ENCODE measurements at regions not wholly inside any gene's neighbourhood (a gene's known extent, or its start where the extent isn't known, plus 50 kb on each side); places are given as distances from the start of the nearest gene placed in this dataset.
"Not testable (repeated sequence)": the region's sequence is repeated elsewhere in the genome, so short reads cannot be mapped to it uniquely, and the experiment has no call there.

DNA sequence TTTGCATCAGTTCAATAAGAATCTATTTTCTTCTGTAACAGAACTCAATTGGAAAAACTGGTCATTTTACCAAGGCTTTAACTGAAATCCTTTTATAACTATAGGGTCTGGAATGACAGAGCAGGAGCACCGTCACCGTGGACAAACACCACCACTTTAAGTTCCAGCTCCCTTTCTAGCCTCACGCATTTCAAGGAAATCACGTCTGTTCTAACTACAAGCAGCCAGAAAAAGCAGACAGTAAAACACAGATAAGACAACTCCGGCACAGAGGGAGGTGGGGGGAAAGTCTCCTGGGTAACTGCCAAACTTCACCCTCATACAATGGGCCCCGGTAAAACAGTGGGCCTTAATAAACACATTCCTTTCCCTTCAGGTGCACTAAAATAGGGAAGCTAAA lies 952.6 kb downstream of the STIM2 start:
- not testable (repeated sequence) for DNase-seq (ENCODE audit: extremely low read depth, low read depth, low spot score)

- DNase-seq (ENCODE audit: extremely low read depth, low read depth, low spot score), result not testable (repeated sequence)
Measured at GRCh38 chr4:27813699-27814425, 953.2 kb downstream of the STIM2 start.

- no peak for DNase-seq (ENCODE audit: extremely low read depth, low read depth, low spot score)
Measured at GRCh38 chr4:27819246-27819645, 958.6 kb downstream of the STIM2 start.

DNA sequence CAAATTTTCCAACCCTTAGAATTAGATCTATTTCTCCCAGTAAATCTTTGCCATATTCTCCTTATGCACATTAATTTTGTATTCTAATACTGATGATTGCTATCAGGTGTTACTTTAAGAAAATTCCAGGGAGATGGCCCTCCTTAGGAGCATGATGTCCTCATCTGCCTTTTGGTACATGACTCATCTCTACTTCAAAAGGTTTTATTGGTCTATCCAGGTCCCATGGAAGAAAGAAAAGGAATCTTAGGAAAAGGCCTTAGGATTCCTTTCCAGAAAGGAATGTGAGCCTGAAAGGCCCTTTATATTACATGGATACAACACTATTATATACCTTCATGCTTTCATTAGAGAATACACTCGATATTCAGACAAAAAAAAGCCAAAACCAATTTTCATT lies 968.2 kb downstream of the STIM2 start:
- no peak for DNase-seq (ENCODE audit: extremely low read depth, low read depth, low spot score)

DNA sequence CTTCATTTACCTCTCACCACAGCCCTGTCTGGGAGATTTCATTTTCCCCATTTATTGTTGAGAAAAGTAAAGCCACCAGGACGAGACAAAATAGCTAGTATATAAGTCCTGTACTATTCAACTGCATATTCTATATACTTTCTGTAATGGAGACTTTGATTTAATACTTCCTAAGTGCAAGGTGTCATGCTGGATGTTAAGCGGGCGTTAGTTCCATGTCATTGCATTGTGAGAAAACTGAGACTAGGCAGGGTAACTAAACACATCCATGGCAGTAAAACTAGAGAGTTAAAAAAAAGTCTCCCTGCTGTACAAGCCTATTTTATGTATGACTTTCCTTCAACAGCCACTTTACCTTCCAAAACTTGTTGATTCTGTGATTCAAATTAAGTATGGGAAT lies 969.6 kb downstream of the STIM2 start:
- DNase-seq (ENCODE audit: extremely low read depth, low read depth, low spot score), result no peak

DNA sequence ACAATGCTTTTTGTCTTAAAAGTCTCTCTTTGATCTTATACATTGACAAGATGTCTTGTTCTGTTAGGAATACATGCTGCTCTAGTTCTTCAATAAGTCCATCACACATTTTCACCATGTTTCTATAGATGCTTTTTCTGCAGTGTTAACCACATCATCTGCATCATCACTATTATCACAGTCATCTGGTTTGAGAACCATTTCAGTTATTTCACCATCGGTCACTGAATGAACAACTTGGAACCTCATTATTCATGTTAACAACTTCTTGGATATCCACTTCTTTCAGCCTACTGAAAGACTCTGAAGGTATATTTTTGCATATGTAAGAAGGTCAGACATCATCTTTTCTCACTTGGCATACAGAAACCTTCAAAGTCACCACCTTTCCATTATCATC lies 975.2 kb downstream of the STIM2 start:
- no peak for DNase-seq (ENCODE audit: extremely low read depth, low read depth, low spot score)

GRCh38 chr4:27836523-27836922 lies 975.9 kb downstream of the STIM2 start:
- no peak for DNase-seq (ENCODE audit: extremely low read depth, low read depth, low spot score)

- DNase-seq (ENCODE audit: extremely low read depth, low read depth, low spot score), result no peak
Measured at GRCh38 chr4:27843776-27844175, 983.1 kb downstream of the STIM2 start.

GRCh38 chr4:27844376-27844775 lies 983.7 kb downstream of the STIM2 start:
- no peak for DNase-seq (ENCODE audit: extremely low read depth, low read depth, low spot score)

DNA sequence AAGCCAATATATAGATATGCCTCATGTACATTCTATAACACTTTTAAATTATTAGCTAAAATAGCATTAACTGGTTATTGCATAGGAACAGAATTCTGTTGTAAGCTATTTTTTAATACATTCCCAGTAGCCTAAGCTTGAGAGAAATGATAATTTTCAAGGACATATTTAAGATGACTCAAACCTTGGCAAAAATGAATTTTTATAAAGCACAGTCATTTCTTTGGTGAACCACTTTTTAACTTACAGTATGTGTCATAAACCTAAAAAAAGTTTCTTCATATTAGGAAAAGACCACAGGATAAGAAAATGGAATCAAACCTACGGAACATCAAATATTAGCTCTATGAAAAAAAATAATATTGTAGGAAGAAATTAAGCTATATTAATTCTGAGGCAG lies 986.3 kb downstream of the STIM2 start:
- no peak for DNase-seq (ENCODE audit: extremely low read depth, low read depth, low spot score)

GRCh38 chr4:27861381-27861787 lies 1000.7 kb downstream of the STIM2 start:
- DNase-seq (ENCODE audit: extremely low read depth, low read depth, low spot score), result no peak

DNA sequence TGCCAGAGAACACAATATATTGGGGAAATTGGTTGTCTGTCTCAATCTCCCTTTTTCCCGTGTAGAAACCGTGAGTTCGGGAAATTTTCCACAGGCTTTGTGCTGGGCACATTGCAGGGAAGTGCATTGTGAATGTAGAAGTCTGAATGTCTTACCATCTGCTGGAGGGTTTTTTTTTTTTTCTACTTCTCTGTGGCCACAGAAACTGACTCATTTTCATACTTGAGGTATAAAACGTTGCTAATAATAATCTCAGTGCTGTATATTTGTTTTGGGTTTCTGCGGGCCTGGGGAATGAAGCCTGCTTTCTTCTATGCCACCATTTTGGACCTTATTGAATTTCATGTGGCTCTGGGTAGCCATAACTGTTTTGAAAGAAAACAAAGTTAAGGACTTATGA lies 1001.2 kb downstream of the STIM2 start:
- DNase-seq (ENCODE audit: extremely low read depth, low read depth, low spot score), result no peak

DNA sequence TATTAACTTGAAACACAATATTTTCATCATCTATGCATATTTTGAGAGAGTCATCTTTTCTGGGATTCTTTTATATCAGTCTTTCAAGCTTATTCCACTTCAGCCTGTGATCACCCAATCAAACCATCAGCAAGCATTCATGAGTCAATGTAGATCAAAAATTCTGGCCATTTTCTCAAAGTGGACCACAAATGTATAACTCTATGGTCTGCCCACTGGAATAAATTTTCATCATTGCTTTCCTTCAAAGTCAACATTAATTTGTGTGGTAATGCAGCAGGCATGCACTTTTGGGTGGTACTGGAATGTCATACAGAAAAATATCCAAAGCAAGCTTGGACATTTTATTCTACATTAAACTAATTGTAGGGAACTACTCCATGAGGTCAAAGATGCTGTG lies 1013.0 kb downstream of the STIM2 start:
- no peak for DNase-seq (ENCODE audit: extremely low read depth, low read depth, low spot score)

DNA sequence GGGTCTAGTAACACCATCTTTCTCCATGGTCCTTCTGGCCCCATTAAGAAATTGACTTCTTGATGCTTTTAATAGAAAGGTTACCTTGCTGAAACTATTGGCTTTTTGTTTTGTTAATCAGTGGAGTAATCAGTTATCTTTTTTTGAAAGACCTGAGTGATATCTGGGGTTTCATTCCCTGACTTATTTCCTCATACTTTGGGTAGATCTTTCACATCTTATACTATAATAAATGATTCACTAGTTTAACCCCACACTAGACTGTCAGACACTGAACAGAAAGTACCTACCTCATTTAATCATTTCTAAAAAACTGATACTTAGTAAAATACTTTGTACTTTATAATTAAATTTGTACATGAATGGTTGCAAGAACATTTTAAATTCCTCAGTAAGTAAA lies 1021.1 kb downstream of the STIM2 start:
- no peak for DNase-seq (ENCODE audit: extremely low read depth, low read depth, low spot score)

- DNase-seq (ENCODE audit: extremely low read depth, low read depth, low spot score), result no peak
Measured at GRCh38 chr4:27886120-27886519, 1025.5 kb downstream of the STIM2 start.

- DNase-seq (ENCODE audit: extremely low read depth, low read depth, low spot score), result no peak
Measured at GRCh38 chr4:27887646-27888045, 1027.0 kb downstream of the STIM2 start.

DNA sequence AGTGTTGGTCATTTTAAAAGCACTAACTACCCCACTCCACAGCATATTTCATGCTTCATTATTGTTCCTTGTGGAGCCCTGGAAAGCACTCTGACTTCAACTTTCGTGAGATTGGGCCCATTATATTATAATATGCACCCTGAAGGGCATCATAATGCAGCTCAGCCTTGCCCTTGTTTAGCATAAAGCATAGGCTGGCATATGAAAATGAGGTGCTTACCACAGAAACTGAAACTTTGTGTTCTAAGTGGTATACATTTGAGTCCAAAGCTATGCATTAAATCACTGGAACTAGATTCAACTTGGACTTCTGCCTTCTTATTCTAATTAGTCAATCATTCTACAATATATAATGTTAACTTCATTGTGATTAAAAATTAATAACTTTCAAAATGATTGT lies 1027.9 kb downstream of the STIM2 start:
- no peak for DNase-seq (ENCODE audit: extremely low read depth, low read depth, low spot score)

DNA sequence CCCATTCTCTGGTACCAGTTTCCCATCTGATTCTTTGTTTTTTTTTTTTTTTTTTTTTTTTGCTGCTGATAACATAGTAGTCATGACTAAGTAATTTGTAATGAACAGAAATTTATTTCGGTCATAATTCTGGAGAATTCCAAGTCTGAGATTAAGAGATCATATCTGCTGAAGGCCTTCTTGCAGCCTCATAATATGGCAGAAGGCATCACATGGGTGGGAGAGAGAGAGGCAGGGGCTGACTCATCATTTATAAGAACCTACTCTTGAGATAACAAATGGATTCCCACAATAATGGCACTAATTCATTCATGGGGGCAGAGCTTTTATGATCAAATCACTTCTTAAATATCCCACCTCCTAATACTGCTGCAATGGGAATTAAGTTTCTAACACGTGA lies 1034.3 kb downstream of the STIM2 start:
- DNase-seq (ENCODE audit: extremely low read depth, low read depth, low spot score), result no peak

DNA sequence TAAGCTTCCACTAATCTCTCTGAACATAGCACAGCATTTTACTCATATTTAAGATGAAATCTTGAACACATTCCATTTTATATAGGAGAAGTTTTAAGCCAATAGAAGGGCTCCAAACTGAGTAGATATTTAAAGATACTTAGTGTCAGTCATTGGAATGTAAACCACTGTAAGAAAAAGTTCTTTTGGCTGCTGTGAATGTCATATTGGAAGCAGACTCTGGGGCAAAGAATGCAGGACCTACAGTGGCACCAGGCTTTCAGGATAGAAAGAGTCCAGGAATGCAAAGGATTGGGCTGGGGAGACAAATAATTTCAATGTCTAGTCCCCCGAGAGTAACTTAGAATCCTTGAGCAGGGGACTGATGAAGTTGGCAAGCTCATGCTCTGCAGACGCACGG lies 1047.7 kb downstream of the STIM2 start:
- DNase-seq (ENCODE audit: extremely low read depth, low read depth, low spot score), result no peak

GRCh38 chr4:27910227-27910626 lies 1049.6 kb downstream of the STIM2 start:
- no peak for DNase-seq (ENCODE audit: extremely low read depth, low read depth, low spot score)

DNA sequence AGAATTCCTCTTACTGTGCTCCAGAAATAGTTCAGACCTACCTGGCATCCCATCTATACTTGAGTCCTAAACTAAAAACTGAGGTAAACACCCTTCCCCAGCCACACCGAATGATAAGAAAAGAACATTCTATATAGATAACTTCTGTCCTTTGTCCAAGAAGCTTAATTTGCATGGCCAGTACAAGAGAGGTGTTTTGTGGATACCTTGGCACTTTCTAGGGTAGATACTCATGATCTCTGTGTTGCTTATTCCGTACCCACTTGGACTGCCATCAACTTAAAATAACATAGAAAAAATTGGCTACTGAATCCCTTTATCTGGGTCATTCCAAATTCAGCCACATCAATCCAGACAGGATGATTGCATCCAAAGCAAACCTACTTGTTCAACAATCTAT lies 1050.4 kb downstream of the STIM2 start:
- no peak for DNase-seq (ENCODE audit: extremely low read depth, low read depth, low spot score)

DNA sequence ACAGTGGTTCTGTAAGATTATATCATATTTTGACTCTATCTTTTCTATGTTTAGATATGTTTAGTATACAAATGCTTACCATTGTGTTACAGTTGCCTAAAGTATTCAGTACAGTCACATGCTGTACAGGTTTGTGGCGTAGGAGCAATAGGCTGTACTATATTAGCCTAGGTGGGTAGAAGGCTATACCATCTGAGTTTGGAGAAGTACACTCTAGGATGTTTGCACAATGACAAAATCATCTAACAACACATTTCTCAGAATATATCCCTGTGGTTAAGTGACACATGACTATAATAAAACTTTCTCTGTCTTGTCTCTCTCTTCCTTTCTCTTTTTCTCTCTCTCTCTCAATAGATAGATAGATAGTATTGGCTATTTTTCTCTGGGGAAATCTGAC lies 1053.1 kb downstream of the STIM2 start:
- no peak for DNase-seq (ENCODE audit: extremely low read depth, low read depth, low spot score)

GRCh38 chr4:27915822-27916221 lies 1055.2 kb downstream of the STIM2 start:
- DNase-seq (ENCODE audit: extremely low read depth, low read depth, low spot score), result no peak

All from glomerular endothelial cell (primary cell).